ENCODE measurements at regions not wholly inside any gene's neighbourhood (a gene's known extent, or its start where the extent isn't known, plus 50 kb on each side); places are given as distances from the start of the nearest gene placed in this dataset.

DNA sequence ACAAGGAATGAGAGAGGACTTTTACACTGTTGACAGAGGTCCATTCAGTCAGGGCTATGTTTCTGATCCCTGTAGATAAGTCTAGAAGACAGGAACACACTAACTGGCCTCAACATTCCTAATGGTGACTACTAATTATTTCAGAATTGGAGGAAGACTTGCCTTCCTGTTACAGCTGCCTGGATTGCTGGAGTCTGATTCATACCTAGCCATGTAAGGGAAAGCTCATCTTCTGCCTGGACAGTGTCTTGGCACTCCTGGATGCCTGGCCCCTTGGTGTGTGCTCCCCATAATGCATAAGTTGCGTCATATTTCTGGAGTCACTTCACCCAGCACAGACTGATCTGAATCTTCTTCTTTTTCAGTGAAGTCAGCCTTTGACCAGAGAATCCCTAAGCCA lies 326.0 kb upstream of the RUNX1 start:
- no peaks in the 10 kb centered on the region for H3K27me3 ChIP-seq (ENCODE audit: insufficient read depth, poor library complexity, severe bottlenecking)
- no peak for DNase-seq (ENCODE audit: low read depth in 1 of 2, low spot score in 1 of 2)
- H3K27ac ChIP-seq (replicated peaks) = no peak overlapping the region
- no peak overlapping the region for H3K4me3 ChIP-seq (replicated peaks; ENCODE audit: insufficient read depth, low read length)
- TF ChIP-seq, protein P1, sequence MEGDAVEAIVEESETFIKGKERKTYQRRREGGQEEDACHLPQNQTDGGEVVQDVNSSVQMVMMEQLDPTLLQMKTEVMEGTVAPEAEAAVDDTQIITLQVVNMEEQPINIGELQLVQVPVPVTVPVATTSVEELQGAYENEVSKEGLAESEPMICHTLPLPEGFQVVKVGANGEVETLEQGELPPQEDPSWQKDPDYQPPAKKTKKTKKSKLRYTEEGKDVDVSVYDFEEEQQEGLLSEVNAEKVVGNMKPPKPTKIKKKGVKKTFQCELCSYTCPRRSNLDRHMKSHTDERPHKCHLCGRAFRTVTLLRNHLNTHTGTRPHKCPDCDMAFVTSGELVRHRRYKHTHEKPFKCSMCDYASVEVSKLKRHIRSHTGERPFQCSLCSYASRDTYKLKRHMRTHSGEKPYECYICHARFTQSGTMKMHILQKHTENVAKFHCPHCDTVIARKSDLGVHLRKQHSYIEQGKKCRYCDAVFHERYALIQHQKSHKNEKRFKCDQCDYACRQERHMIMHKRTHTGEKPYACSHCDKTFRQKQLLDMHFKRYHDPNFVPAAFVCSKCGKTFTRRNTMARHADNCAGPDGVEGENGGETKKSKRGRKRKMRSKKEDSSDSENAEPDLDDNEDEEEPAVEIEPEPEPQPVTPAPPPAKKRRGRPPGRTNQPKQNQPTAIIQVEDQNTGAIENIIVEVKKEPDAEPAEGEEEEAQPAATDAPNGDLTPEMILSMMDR (IDR thresholded peaks at IDR 0.05; ENCODE audit: insufficient read depth, low read length) = no peak
- TF ChIP-seq, protein P2, sequence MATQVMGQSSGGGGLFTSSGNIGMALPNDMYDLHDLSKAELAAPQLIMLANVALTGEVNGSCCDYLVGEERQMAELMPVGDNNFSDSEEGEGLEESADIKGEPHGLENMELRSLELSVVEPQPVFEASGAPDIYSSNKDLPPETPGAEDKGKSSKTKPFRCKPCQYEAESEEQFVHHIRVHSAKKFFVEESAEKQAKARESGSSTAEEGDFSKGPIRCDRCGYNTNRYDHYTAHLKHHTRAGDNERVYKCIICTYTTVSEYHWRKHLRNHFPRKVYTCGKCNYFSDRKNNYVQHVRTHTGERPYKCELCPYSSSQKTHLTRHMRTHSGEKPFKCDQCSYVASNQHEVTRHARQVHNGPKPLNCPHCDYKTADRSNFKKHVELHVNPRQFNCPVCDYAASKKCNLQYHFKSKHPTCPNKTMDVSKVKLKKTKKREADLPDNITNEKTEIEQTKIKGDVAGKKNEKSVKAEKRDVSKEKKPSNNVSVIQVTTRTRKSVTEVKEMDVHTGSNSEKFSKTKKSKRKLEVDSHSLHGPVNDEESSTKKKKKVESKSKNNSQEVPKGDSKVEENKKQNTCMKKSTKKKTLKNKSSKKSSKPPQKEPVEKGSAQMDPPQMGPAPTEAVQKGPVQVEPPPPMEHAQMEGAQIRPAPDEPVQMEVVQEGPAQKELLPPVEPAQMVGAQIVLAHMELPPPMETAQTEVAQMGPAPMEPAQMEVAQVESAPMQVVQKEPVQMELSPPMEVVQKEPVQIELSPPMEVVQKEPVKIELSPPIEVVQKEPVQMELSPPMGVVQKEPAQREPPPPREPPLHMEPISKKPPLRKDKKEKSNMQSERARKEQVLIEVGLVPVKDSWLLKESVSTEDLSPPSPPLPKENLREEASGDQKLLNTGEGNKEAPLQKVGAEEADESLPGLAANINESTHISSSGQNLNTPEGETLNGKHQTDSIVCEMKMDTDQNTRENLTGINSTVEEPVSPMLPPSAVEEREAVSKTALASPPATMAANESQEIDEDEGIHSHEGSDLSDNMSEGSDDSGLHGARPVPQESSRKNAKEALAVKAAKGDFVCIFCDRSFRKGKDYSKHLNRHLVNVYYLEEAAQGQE (IDR thresholded peaks at IDR 0.05; ENCODE audit: insufficient replicate concordance, low read depth) = no peak
- TF ChIP-seq POLR2AphosphoS5 (IDR thresholded peaks at IDR 0.05; ENCODE audit: low read depth) (no peak), GABPA (IDR thresholded peaks at IDR 0.05; ENCODE audit: low read depth) (no peak), SPI1 (IDR thresholded peaks at IDR 0.05; ENCODE audit: borderline replicate concordance, low read depth) (no peak)

DNA sequence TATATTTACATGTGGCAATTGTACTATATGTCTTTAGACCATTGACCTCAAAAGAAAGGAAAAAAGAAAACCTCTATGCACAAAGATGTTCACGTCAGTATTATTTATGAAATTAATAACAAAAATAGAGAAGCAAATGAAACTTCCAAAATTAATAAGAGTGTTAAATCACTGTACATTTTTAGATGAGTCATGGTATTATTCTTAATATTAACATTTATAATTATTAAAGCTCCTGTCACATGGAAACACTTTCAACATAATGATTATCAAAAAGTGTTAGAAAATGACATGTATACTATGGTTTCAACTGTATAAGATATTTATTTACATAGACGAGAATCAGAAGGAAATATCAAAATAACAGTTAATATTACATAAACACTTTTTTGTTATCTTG lies 324.9 kb upstream of the RUNX1 start:
- TF ChIP-seq GABPA (IDR thresholded peaks at IDR 0.05; ENCODE audit: low read depth) = no peak
- TF ChIP-seq, protein P1 (IDR thresholded peaks at IDR 0.05; ENCODE audit: insufficient read depth, low read length) = no peak
- no peak for TF ChIP-seq POLR2AphosphoS5 (IDR thresholded peaks at IDR 0.05; ENCODE audit: low read depth)
- TF ChIP-seq, protein P2 (IDR thresholded peaks at IDR 0.05; ENCODE audit: insufficient replicate concordance, low read depth) = no peak
- TF ChIP-seq SPI1 (IDR thresholded peaks at IDR 0.05; ENCODE audit: borderline replicate concordance, low read depth) = no peak
- no peak for DNase-seq (ENCODE audit: low read depth in 1 of 2, low spot score in 1 of 2)

DNA sequence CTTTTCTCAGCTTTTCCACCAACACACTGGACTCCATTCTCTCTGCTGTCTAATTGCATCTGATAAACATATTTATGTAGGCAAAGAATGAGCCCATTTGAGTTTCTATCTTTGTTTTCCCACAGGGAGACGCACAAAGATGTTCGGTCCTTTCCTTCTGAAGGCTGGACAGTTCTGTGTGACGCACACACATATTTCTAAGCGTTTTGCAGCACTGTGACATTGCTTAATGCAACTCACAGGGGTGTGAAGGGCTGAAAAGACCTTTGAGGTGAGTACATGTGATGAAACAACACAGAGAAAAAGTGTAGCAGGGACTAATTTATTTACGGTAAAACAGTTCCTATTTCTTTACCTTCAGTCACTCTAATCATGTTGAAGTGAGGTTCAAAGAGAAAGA lies 323.1 kb upstream of the RUNX1 start:
- DNase-seq (ENCODE audit: low read depth in 1 of 2, low spot score in 1 of 2) = no peak
- H3K27ac ChIP-seq (replicated peaks) = no peak overlapping the region
- TF ChIP-seq SPI1 (IDR thresholded peaks at IDR 0.05; ENCODE audit: borderline replicate concordance, low read depth) (no peak), POLR2AphosphoS5 (IDR thresholded peaks at IDR 0.05; ENCODE audit: low read depth) (no peak), GABPA (IDR thresholded peaks at IDR 0.05; ENCODE audit: low read depth) (no peak)
- TF ChIP-seq, protein P1 (IDR thresholded peaks at IDR 0.05; ENCODE audit: insufficient read depth, low read length) = no peak
- TF ChIP-seq, protein P2 (IDR thresholded peaks at IDR 0.05; ENCODE audit: insufficient replicate concordance, low read depth) = no peak
- no peaks in the 10 kb centered on the region for H3K27me3 ChIP-seq (ENCODE audit: insufficient read depth, poor library complexity, severe bottlenecking)
- no peak overlapping the region for H3K4me3 ChIP-seq (replicated peaks; ENCODE audit: insufficient read depth, low read length)

More for the DNA sequence above, 324.9 kb upstream of the RUNX1 start:
- Histone ChIP-seq H3K27me3 (ENCODE audit: insufficient read depth, poor library complexity, severe bottlenecking) (no peaks in the 10 kb centered on the region), H3K27ac (replicated peaks) (no peak overlapping the region), H3K4me3 (replicated peaks; ENCODE audit: insufficient read depth, low read length) (no peak overlapping the region)

Measured in HL-60 (cell line).